GM23248 (cell line): ENCODE measurements at regions not wholly inside any gene's neighbourhood (a gene's known extent, or its start where the extent isn't known, plus 50 kb on each side); places are given as distances from the start of the nearest gene placed in this dataset.

Experiments used
- EZH2 ChIP-seq: fragments of 200-600 bp; sonication (generic); IDR thresholded peaks from 2 replicates; pipeline ENCODE4 v1.6.1; 2018; ENCODE audit warnings: antibody characterized with exemption, mild to moderate bottlenecking; ENCODE audit not compliant: insufficient read depth, poor library complexity, severe bottlenecking
- EZH2phosphoT487 ChIP-seq: fragments of 200-600 bp; sonication (generic); IDR thresholded peaks from 2 replicates; pipeline ENCODE4 v1.6.1; 2018; ENCODE audit warnings: antibody characterized with exemption, moderate library complexity, mild to moderate bottlenecking, low read depth; ENCODE audit not compliant: insufficient read depth

GRCh38 chr5:14082973-14083372 lies 60.2 kb upstream of the TRIO start:
- TF ChIP-seq EZH2 = no peak
- TF ChIP-seq EZH2phosphoT487 = no peak
